NOMO-1 treated with dmso at 0.1 percent for 144 hours (cell line): ENCODE measurements at regions not wholly inside any gene's neighbourhood (a gene's known extent, or its start where the extent isn't known, plus 50 kb on each side); places are given as distances from the start of the nearest gene placed in this dataset.
"Not testable (repeated sequence)": the region's sequence is repeated elsewhere in the genome, so short reads cannot be mapped to it uniquely, and the experiment has no call there.

Source experiments
- DNase-seq: peaks from one replicate; lab custom pipeline; 2025; ENCODE audit not compliant: unreplicated experiment; lab: John Stamatoyannopoulos, UW

DNA sequence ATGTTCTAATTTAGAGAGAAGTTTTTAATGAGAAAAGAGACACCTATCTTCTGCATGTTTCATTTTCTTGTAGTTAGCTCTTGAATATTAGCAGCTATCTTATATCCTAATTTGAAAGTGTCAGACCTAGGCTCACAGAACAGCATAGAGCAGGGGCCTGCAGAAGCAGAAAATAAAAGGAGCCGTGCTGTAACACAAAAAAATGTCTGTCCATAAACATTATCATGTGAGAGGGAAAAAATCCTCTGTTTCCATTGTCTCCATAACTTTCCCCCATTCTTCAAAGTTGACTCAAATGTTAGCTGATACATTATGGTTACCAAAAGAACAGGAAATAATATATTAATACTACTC is 329.2 kb upstream of the EPHA5 start:
- no peak for DNase-seq

DNA sequence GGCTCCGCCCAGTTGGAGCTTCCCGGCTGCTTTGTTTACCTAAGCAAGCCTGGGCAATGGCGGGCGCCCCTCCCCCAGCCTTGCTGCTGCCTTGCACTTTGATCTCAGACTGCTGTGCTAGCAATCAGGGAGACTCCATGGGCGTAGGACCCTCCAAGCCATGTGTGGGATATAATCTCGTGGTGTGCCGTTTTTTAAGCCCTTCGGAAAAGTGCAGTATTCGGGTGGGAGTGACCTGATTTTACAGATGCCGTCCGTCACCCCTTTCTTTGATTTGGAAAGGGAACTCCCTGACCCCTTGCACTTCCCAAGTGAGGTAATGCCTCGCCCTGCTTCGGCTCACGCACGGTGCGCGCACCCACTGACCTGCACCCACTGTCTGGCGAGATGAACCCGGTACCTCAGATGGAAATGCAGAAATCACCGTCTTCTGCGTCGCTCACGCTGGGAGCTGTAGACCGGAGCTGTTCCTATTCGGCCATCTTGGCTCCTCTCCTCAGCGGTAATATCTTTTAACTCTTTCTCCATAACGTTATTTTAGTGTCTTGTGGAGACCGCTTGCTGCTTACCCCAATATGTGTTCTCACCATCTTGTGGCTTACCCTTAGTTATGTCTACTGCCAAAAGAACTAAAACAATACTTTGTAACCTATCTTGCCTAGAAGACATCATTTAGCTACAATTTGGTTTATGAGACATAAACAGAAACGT is 328.7 kb upstream of the EPHA5 start:
- DNase-seq = not testable (repeated sequence)

DNA sequence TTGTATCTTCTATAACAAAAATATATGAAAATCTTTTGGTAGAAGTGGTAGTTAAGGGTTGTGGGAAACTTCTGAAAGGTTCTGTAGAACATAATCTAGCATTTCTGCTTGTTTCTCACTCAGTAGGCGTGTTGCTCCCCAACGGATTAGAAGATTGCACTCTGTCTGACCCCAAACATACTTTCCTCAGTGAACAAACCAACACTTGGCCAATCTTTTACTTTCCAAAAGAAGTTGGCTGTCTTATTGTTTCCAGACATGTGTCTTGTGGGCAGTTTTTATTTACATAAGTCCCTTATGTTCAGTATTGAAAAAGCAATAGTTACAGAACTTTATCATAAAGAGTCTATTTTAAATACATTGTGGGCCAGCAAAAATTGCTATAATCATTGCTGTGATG is 312.8 kb upstream of the EPHA5 start:
- no peak for DNase-seq

GRCh38 chr4:65976287-65976686 is 306.0 kb upstream of the EPHA5 start:
- DNase-seq = no peak

- no peak for DNase-seq
Measured at GRCh38 chr4:65973186-65973585, 302.9 kb upstream of the EPHA5 start.

DNA sequence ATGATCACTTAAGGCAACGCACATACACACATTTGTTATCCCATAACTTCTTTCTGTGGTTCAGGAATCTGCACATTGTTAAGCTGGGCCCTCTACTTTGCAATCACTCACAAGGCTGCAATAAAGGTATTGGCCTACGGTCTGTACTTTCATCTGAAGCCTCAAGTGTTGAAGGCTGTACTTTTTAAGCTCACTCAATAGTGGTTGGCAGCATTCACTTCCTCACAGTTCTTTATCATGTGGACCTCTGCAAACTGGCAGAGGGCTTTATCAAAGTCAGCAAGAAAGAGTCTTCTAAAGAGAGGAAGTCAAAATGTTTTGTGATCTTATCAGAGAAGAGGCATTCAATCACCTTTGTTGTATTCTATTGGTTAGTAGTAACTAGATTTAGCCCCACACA is 301.4 kb upstream of the EPHA5 start:
- no peak for DNase-seq

DNA sequence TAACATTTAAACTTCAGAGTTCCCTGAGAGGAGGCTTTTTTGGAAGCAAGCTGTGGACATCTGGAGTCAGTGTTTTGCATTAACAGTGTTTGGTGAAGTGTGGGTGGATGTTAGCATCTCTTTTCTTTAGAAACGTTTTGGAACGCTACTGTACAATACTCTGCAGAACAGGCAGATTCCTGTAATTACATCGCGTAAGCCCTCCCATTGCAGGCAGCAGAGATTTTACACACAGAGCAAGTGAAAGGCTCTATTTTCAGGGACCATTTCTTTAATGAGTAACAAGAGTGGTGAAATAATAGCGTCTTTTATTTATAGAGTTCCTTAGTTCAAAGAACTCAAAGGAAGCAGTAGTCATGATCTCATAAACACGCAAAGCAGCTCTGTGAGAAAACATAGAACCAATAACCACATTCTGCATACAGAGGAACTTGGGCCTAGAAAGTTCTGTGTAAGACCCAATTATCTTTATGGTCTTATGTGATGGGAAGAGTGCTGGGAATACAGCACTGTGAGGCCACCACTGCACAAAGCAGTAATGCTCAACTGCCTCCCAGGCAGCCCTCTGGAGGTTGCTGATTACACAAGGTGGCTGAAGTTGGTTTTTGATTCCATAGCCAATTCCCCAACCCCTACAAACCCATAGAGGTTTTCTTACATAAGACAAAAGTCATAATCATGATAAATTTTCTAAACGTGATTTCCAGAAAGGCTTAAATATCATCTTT is 298.7 kb upstream of the EPHA5 start:
- DNase-seq = no peak

DNA sequence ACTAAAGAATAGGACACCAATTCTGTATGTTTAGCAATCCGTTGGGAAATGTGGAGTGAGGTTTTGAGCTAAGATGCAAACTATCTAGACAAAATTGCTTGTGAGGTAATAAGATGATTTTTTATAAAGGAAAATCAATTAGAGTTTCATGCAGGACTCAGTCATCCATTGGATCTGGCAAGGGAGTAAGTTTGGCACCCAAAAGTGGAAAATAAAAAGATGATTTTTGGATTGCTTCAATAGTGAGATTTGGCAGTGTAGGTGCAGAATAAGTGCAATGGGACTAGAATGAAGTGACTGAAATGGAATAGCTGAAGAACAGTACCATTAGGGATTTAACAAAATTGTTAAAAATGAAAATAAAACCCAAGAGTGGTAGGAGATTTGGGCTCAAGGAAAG is 290.5 kb upstream of the EPHA5 start:
- no peak for DNase-seq

DNA sequence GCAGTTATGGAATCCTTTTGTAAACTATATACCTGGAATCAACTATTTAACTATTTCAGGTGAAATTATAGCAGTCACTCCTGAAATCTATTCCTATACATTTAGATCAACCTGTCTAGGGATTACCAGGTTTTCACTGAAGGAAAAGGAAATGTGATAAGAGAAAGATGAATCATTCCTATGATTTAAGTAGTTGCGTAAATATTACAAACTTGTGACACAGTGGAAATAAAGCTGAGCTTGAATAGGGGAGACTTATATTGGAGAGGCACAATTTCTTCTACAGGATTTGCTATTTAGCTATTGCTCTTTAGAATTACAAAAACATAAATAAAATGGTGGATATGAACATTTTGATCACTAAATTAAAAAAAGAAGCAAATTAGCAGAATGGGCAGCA is 284.1 kb upstream of the EPHA5 start:
- DNase-seq = no peak

DNA sequence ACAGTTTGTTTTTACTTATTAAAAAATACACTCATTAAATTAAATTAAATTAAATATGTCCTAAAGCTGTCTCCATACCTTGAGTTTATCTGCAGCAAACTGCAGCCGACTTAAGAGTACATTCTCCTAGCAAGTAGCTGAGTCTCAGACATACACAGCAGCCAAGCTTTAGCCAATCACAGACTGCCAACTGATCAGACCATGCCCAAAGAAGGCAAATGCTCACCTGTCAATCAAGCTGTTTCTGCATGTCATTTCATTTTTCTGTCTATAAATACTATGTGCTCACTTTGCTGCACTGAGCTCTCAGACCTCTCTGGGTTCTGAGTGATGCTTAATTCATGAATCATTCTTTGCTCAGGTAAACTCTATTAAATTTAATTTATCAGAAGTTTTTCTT is 280.9 kb upstream of the EPHA5 start:
- no peak for DNase-seq

DNA sequence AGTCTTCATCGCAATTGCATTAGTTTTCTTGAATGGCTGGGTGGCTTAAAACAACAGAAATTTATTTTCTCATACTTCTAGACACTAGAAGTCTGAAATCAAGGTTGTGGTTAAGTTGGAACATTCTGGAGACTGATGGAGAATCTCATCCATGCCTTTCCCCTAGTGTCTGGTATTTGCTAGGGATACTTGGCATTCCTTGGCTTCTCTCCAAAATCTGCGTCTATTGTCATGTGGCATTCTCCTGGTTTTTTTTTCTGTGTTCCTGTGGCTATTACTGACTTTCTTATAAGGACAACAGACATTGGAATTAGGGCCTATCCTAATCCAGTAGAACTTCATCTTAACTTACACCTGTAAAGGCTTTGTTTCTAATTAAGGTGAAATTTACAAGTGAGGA is 272.8 kb upstream of the EPHA5 start:
- DNase-seq = no peak

GRCh38 chr4:65924843-65925242 is 254.6 kb upstream of the EPHA5 start:
- no peak for DNase-seq

- DNase-seq = no peak
Measured at GRCh38 chr4:65923616-65924015, 253.3 kb upstream of the EPHA5 start.

GRCh38 chr4:65921180-65921579 is 250.9 kb upstream of the EPHA5 start:
- DNase-seq = no peak

DNA sequence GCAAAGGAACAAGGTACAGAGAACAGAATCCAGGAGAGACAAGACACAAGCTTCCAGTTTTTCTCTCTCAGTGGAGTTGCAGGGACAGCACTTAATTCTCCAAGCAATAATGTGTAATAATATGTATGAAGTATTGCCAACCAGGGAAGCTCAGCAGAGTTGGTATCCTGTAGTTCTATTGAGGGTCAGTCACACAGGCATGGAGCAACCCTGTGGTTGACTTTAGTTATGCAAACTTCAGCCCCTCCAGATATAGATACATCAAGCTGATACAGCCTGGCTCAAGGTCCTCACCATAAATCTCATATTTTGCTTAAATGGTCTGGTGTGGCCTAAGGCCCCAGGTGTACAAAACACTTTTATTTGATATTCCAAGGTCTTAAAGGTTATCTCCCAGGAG is 248.6 kb upstream of the EPHA5 start:
- no peak for DNase-seq

GRCh38 chr4:65918212-65918611 is 247.9 kb upstream of the EPHA5 start:
- DNase-seq = no peak

GRCh38 chr4:65917486-65917885 is 247.2 kb upstream of the EPHA5 start:
- DNase-seq = no peak

DNA sequence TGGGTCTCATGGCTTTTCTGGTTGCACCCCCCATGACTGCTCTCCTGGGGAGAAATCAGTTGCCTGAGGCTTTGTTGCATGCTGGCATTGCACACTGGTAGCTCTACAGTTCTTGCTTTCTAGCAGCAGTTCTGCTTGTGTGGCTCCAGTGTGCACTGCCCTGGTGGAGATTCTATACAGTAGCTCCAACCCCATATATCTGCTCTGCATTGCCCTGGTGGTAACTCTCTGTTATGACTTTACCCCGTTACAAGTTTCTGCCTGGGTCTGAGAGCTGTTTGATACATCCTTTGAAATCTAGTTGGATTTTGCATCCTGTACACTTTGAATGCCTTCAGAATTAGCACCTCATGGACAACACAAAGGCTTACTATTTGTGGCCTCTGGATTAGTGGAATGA is 241.4 kb upstream of the EPHA5 start:
- no peak for DNase-seq

DNA sequence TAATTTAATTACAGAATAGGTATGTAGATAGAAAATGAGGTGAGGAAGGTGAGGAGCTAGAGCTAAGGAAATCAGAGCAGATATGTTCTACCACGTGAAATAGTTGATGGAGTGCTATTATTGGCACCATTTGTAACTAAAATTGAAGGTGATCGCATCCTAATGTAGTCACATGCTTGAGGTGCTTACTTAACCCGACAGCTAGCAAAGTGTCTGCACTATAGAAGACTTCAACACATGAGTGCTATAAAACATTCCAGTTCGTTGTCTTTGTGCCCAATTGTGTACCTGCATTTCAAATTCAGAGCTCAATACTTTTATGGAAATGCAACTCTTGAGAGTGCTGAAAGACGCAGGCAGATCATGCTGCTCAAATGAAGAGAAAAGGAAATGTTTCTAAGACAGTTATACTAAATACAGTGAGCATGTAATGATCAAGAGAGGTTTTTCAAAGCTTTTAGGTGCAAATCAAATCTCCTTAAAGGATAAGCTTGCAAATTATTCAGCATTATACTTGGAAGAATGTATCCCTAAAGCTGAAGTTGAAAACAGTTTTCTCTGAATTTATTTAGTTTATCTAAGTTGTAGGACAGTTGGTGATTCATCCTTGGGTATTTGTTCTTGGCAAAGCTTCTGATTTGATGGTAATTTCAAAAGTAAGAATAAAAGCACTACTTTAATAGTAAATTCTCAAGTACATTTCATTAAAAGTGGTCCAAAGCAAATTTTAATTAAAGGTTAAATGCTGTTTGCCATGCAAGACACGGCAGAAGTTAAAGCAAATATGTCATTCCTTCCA is 223.9 kb upstream of the EPHA5 start:
- no peak for DNase-seq

- DNase-seq = no peak
Measured at GRCh38 chr4:65893271-65893670, 223.0 kb upstream of the EPHA5 start.

- no peak for DNase-seq
Measured at GRCh38 chr4:65880594-65880993, 210.3 kb upstream of the EPHA5 start.
